Testis (tissue), 2 donors: ENCODE measurements at regions not wholly inside any gene's neighbourhood (a gene's known extent, or its start where the extent isn't known, plus 50 kb on each side); places are given as distances from the start of the nearest gene placed in this dataset.

Source experiments
- DNase-seq: peaks from one replicate; pipeline ENCODE4 v3.0.0-alpha.2; 2019
- H3K27ac ChIP-seq, 2 donors: fragments of 200-600 bp; sonication (generic); one replicate each; pipeline ENCODE4 v1.5.1; 2019
- H3K27me3 ChIP-seq: fragments of 200-600 bp; sonication (generic); one replicate; pipeline ENCODE4 v1.5.1; 2019
- H3K36me3 ChIP-seq: fragments of 200-600 bp; sonication (generic); one replicate; pipeline ENCODE4 v1.5.1; 2017; ENCODE audit warnings: low read depth; ENCODE audit errors: missing control alignments
- H3K4me1 ChIP-seq: fragments of 200-600 bp; sonication (generic); one replicate; pipeline ENCODE4 v1.5.1; 2019
- H3K4me3 ChIP-seq, 2 donors: fragments of 200-600 bp; sonication (generic); one replicate each; pipeline ENCODE4 v1.5.1; 2017 to 2019
- H3K9me3 ChIP-seq: fragments of 200-600 bp; sonication (generic); one replicate; pipeline ENCODE4 v1.5.1; 2017
- CTCF ChIP-seq, 3 experiments: fragments of 450-650 bp in 2 of 3; fragments of 200-600 bp in 1 of 3; sonication (generic) in 1 of 3; IDR thresholded peaks; one replicate each; pipeline ENCODE4 v1.5.1; 2016 to 2019; ENCODE audit warnings: antibody characterized with exemption in 3 of 3, mild to moderate bottlenecking in 2 of 3, moderate library complexity in 1 of 3
- POLR2A ChIP-seq: fragments of 450-650 bp; IDR thresholded peaks from one replicate; pipeline ENCODE4 v1.6.1; 2017; ENCODE audit warnings: antibody characterized with exemption, mild to moderate bottlenecking, moderate library complexity
- WGBS, 2 donors: methylation state at CpG; one replicate each; pipeline ENCODE4 v1.1.5; 2018; 5-methylcytosine and 5-hydroxymethylcytosine counted together
- intact Hi-C: fragments of 100-400 bp; cut with DNase I; formaldehyde crosslinking; loops from one replicate; pipeline ENCODE4 v1.15.1; 2023; ENCODE audit warnings: low total_unique reads

GRCh38 chr1:199639453-199639852, 388.1 kb upstream of the NR5A2 start:
- TF ChIP-seq POLR2A, result no peak
- TF ChIP-seq CTCF (IDR thresholded peaks at IDR 0.05), result no peak

GRCh38 chr1:199641531-199641930, 386.0 kb upstream of the NR5A2 start:
- Histone ChIP-seq H3K27me3 (no peaks in the 10 kb centered on the region), H3K4me3 (no peak overlapping the region), H3K36me3 (no peaks in the 10 kb centered on the region), H3K27ac (no peak overlapping the region), H3K9me3 (no peaks in the 10 kb centered on the region), H3K4me1 (no peaks in the 10 kb centered on the region)
- intact Hi-C loops, result no loop called here
- WGBS, 2 donors, result 81 to 93% methylated on average over 3 of the region's 3 CpGs
- DNase-seq, result no peak
- TF ChIP-seq CTCF (IDR thresholded peaks at IDR 0.05) (no peak), POLR2A (no peak)

More at GRCh38 chr1:199639453-199639852, 388.1 kb upstream of the NR5A2 start:
- H3K36me3 ChIP-seq, result no peaks in the 10 kb centered on the region
- H3K27me3 ChIP-seq, result no peaks in the 10 kb centered on the region
- H3K4me1 ChIP-seq, result no peaks in the 10 kb centered on the region
- H3K9me3 ChIP-seq, result no peaks in the 10 kb centered on the region
- no peak overlapping the region for H3K4me3 ChIP-seq
- H3K27ac ChIP-seq, result no peak overlapping the region
- no peak for DNase-seq
- WGBS, 2 donors, result 74% methylated on average over 1 of the region's 1 CpG
- intact Hi-C loops, result no loop called here

GRCh38 chr1:199644912-199645311, 382.6 kb upstream of the NR5A2 start:
- no peak for DNase-seq
- intact Hi-C loops, result no loop called here
- Histone ChIP-seq H3K36me3 (no peaks in the 10 kb centered on the region), H3K9me3 (no peaks in the 10 kb centered on the region), H3K27ac (no peak overlapping the region), H3K4me1 (no peaks in the 10 kb centered on the region), H3K27me3 (no peaks in the 10 kb centered on the region), H3K4me3 (no peak overlapping the region)
- WGBS, 2 donors, result 56 to 59% methylated on average over 1 of the region's 1 CpG
- TF ChIP-seq CTCF (IDR thresholded peaks at IDR 0.05) (no peak), POLR2A (no peak)

- 88 to 100% methylated on average over 2 of the region's 2 CpGs for WGBS, 2 donors
- no peak for TF ChIP-seq POLR2A
- TF ChIP-seq CTCF (IDR thresholded peaks at IDR 0.05), result no peak
Observed at GRCh38 chr1:199646761-199647160, 380.7 kb upstream of the NR5A2 start.

GRCh38 chr1:199657449-199657848, 370.1 kb upstream of the NR5A2 start:
- intact Hi-C loops, result no loop called here
- WGBS, 2 donors, result 80 to 90% methylated on average over 3 of the region's 3 CpGs
- Histone ChIP-seq H3K36me3 (no peaks in the 10 kb centered on the region), H3K27me3 (no peaks in the 10 kb centered on the region), H3K4me3 (no peak overlapping the region), H3K4me1 (no peaks in the 10 kb centered on the region), H3K9me3 (no peaks in the 10 kb centered on the region), H3K27ac (no peak overlapping the region)
- no peak for DNase-seq
- TF ChIP-seq CTCF (IDR thresholded peaks at IDR 0.05), result no peak
- no peak for TF ChIP-seq POLR2A

More at GRCh38 chr1:199646761-199647160, 380.7 kb upstream of the NR5A2 start:
- H3K36me3 ChIP-seq, result no peaks in the 10 kb centered on the region
- no peaks in the 10 kb centered on the region for H3K27me3 ChIP-seq
- no peak overlapping the region for H3K27ac ChIP-seq
- DNase-seq, result no peak
- no peaks in the 10 kb centered on the region for H3K4me1 ChIP-seq
- no peaks in the 10 kb centered on the region for H3K9me3 ChIP-seq
- intact Hi-C loops, result no loop called here
- H3K4me3 ChIP-seq, result no peak overlapping the region
